H4 (cell line): ENCODE measurements at regions not wholly inside any gene's neighbourhood (a gene's known extent, or its start where the extent isn't known, plus 50 kb on each side); places are given as distances from the start of the nearest gene placed in this dataset.
"Not testable (repeated sequence)": the region's sequence is repeated elsewhere in the genome, so short reads cannot be mapped to it uniquely, and the experiment has no call there.

Experiments used
- DNase-seq: peaks from one replicate; pipeline ENCODE4 v3.0.0-alpha.2; 2015; ENCODE audit warnings: low spot score

DNA sequence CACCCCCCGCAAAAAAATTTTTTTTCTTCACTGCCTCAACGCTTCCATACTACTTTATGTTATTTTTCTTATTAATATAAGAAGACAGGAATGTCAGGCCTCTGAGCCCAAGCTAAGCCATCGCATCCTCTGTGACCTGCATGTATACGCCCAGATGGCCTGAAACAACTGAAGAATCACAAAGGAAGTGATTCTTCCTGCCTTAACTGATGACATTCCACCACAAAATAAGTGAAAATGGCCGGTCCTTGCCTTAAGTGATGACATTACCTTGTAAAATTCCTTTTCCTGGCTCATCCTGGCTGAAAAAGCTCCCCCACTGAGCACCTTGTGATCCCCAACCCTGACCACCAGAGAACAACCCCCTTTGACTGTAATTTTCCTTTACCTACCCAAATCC is 258.7 kb upstream of the KCND2 start:
- not testable (repeated sequence) for DNase-seq

DNA sequence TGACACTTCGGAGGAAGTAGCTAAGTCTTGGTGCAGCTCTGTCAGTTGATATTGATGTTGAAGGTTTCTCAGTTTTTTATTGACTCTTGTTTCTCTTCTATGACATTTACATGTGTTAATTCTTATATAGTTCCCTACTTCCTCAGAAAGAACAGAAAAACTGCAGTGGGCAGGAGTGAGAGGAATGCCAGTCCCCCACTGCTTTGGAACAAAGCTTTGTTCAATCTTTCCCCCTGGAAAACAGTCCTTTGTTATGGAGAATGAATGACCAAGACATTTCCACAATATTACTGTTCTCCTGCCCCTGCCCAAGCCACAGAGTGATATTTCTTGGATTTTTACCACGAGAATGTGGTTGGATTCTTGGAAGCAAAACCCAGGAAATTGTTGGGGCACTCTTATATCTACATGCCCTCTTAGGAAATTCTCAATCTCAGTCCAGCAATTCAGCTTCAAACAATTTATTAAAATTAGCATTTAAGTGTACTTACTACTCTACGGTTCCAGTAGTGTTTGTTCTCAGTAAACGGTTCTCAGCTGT is 258.0 kb upstream of the KCND2 start:
- no peak for DNase-seq

DNA sequence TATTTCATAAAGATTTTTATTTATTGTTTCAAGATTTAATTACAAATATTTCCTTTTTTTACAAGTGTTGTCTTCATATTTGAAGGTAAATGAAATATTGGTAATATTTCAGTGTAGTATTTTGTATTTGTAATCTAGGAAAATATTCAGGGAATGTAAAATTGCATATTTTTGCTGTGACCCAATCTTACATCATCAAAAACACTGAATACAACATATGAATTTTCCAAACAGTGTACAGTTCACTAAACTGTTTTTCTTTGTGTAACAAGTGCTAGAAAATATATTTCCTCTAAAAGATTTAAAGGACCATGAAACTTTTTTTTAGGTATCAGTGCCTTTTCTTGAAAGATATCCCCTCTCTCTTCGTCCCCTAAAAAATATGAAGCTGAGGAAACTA is 251.9 kb upstream of the KCND2 start:
- no peak for DNase-seq

DNA sequence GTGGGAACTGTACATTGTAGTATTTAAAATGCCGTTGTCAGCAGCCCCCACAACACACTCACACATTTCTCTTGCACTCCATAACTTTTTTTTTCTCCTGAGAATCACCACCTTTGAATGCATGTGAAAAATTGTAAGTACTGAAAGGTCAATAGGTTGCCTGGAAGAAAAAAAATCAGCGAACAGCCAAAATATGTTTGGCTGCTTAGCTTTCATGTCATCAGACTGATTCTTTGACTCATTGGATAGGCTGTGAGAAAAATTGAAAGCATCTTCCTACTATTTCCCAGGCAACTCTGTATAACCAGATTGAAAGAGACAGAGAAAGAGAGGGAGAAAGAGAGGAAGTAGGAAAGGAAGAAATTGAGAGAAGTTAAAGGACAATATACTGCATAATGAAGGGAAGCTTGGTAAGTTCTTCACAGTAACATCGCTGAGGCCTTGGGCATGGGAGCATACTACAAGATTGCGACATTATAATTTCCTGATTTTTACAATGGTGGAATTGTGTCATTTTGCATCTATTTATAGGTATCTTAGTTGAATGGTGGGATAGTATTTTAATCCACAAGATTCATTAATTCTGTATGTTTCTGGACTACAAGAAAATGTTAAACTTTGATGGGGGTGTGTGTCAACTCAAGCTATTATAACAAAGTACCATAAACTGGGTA is 249.3 kb upstream of the KCND2 start:
- DNase-seq = no peak

DNA sequence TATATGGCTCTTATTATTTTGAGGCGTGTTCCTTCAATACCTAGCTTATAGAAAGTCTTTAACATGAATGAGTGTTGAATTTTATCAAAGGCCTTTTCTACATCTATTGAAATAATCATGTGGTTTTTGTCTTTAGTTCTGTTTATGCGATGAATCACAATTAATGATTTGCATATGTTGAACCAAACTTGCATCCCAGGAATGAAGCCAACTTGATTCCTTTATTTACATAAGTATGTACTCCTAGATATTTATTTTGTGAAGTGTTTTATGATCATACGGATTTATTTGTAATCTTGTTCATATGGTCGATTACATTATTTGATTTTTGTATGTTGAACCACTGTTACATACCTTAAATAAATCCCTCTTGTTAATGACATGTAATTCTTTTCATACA is 244.3 kb upstream of the KCND2 start:
- no peak for DNase-seq

DNA sequence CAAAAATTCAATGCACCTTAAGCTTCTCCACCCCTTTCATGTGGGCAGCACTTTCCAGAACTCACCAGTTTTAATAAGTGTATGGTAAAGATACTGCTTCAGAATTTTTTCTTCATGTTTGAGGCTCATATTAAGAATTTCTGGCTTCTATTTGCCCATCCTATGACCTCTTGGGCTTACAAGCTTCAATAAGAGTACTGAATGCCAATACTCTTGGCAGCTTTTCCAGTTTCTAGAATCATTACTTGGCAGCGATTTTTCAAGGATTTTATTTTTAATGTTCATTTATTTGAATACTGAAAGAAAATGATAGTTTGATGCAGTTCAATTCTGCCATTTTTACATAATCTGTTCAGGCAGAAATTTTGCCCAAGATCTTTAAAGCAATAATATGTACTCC is 242.1 kb upstream of the KCND2 start:
- DNase-seq = no peak

DNA sequence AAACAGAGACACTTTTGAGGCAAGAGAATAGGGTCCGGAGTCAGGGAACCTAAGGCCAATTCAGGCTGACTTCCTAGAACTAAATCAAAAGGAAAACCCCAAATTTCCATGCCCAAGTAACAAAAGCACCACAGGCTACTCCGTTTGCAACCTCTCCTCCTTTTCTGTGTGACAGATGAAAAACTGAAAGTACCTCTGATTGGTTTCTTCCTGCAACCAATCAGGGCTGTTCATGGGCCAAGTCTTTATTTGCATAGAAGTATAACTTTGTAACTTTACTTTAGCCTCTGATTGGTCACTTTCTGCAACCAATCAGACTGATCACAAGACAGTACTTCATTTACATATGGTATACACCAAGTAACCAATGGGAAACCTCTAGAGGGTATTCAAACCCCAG is 239.9 kb upstream of the KCND2 start:
- peak; percentile 94 for DNase-seq

DNA sequence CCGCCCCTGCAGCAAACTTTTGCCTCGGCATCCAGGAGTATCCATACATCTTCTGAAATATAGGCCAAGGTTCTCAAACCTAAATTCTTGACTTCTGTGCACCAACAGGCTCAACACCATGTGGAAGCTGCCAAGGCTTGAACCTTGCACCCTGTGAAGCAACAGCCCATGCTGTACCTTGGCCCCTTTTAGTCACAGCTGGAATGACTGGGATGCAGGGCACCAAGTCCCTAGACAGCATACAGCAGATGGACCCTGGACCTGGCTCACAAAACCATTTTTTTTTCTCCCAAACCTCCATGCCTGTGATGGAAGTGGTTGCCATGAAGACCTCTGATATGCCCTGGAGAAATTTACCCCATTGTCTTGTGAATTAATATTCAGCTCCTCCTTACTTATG is 233.8 kb upstream of the KCND2 start:
- no peak for DNase-seq

DNA sequence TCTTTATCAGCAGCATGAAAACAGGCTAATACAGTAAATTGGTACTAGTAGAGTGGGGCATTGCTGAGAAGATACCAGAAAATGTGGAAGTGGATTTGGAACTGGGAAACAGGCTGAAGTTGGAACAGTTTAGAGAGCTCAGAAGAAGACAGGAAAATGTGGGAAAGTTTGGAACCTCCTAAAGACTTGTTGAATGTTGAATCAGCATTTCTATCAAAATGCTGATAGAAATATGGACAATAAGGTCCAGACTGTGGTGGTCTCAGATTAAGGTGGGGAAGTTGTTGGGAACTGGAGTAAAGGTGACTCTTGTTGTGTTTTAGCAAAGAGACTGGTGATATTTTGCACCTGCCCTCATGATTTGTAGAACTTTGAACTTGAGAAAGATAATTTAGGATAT is 231.2 kb upstream of the KCND2 start:
- DNase-seq = no peak

DNA sequence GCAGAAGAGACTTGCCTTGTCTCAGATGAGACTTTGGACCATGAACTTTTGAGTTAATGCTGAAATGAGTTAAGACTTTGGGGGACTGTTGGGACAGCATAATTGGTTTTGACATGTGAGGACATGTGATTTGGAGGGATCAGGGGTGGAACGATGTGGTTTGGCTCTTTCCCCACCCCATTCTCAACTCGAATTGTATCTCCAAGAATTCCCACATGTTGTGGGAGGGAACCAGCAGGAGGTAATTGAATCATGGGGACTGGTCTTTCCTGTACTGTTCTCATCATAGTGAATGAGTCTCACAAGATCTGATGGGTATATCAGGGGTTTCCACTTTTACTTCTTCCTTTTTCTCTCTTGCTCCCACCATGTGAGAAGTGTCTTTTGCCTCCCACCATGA is 229.7 kb upstream of the KCND2 start:
- DNase-seq = no peak

DNA sequence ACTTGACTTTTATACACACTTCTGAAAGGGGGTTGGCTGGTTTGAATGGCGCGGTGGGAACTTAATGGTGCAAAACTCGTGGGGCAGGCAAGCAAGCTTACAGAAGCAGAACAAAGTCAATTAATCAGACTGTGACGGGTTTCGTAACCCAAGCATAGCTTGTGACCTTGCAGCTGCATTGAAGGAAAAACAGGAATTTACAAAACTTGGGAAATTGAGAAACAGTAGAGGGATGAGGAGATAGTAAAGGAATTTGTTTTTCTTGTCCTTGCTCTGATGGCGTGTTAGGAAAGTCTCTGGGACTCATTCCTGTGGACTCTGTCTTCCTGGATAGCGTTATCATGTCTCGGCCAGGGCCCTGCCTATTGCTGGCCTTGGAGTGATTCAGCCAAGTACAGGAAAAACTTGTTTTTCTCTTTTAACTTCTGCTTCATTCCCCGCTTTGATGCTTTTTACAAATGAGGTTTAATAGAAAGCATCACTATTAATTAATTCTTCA is 220.0 kb upstream of the KCND2 start:
- peak; percentile 86 for DNase-seq

DNA sequence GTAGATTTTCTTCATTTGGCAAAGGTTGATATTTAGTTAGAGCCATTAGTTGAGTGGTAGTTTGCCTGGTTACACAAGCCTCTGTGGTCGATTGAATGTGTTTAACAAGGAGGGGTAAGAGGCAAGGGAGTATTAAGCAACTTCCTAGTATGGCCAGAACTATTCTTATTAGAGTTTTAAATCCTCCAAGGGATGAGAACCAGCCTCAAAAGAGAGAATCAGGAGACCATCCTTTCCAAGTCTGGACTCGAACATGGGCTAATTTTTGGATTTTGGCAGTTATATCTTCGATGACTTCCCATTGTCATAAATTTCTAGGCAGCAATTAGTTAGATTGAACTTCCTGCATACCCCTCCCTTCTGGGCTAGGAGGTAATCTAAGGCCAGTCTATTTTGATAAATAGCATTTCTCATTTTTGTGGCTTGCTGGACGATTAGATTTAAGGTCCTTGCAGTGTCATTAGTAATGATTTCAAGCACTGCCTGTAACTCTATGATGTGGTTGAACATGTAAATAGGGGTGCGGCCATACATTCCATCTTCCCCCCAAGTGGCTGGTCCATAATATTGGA is 219.5 kb upstream of the KCND2 start:
- DNase-seq = peak; percentile 65

DNA sequence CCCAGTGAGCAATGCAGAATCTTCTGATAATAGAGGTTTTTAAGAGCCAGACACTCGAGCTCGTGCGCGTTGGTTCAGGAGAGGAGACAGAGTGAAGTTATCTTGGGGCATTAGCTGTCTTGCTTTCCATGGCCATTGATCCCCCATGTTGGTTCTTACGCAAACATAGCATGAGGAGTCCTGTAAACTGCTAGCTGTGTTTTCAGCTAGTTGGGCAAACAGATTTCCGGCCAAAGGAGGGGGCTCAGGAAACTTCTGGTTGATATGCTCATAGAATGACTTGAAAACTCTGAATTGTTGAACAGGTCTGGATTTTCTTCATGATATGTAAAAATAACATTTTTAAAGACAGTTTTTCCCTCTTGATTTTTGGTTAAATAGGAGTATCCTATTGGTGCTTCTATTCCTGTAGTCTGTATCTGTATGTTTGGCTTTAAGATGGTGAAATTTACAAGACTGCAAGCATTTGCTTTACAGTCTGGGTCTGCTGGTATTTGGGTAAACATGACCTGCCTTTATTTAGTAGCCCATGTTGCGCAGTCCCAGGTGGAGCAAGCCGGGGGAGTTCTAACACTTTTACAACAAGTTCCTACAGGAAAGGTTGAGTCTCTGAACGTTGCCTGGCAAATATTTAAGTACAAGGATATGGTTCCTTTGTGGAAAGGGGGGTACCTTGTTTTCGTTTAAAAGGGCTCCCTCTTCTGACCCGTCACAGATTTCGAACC is 218.4 kb upstream of the KCND2 start:
- DNase-seq = no peak

DNA sequence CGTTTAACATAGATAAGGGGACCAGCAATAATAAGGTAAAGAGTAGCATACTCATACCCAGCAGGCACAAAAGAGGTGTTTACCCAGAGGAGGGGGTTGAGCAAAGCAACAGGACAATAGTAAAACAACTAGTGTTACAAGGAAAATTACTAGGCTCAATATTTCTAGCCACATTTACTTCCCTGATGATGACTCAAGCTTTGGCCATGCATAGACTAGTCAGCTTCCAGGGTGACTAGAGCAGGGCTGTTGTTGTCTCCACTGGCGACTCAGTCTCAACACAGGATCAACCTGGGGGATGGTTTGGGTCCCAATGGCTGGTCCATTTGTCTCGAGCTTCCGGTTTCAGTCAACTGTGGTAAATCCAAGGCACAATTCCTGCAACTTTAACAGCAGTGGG is 217.7 kb upstream of the KCND2 start:
- peak; percentile 52 for DNase-seq

DNA sequence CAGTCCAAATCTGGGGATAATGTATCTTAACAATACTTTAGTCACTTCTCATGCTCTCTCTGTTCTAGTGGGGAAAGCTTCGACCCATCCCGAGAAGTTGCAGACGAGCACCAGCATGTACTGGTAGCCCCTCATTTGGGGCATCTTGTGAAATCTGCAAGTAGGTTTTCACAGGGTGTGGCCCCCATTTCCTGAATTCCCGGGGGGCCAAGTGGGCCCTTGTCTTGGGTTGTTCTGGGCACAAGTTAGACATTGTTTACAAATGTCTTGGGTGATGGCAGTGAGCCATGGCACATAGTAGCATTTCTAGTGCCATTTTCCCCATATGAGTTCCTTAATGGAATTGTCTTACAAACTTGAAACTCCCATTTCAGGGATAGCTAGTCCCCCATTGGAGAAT is 216.7 kb upstream of the KCND2 start:
- no peak for DNase-seq

DNA sequence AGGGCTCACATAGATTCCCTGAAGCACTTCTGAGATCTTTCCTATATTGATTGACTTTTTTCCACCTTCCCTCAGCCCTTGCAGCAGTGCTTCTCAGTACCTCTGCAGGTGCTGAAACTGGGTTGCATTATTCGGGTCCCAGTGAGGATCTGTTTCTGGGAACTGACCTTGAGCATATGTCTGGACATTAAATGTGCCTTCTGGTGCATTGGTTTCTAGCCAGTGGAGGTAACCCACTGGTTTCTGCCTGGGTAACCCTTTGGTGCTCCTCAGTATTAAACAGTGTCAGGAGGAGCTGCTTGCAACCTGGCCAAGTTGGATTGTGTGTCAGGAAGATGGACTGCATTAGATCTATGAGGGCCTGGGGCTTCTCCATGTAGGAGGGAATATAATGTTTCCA is 213.3 kb upstream of the KCND2 start:
- DNase-seq = no peak

DNA sequence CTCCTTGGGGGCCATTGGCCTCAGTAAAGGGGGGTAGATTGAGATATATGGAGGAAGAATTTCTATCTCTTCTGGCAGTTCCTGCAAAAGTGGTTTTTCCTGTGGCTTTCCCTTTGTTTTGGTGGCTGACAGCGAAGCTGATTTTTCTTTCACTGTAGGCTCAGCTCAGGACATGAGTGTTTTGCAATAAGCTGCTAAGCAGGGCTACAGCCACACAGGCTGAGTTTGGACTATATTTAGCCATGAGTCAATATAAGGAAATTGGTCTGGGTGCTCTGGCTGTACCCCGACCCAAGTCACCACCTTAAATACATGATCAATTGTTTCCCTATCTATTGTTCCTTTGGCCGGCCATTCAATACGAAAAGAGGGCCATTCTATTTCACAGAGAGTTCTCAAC is 212.7 kb upstream of the KCND2 start:
- no peak for DNase-seq

DNA sequence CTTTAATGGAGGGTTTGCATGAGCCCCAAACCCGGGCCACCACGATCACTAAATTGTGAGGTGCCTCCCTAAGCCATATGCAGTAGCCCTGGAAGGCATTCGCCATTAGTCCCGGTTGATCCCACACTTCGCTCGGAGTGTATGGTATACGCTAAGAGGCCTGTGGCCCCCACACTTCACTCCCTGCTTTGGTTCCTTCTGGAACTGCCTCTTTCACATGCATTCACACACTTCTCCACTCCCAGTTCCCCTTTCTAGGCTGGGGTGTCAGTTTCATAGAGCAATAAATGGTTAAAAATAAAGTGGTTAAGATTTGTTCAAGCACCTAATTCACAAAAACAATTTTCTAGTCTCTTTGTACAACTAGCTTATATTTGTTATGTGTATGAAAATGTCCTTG is 212.1 kb upstream of the KCND2 start:
- no peak for DNase-seq

DNA sequence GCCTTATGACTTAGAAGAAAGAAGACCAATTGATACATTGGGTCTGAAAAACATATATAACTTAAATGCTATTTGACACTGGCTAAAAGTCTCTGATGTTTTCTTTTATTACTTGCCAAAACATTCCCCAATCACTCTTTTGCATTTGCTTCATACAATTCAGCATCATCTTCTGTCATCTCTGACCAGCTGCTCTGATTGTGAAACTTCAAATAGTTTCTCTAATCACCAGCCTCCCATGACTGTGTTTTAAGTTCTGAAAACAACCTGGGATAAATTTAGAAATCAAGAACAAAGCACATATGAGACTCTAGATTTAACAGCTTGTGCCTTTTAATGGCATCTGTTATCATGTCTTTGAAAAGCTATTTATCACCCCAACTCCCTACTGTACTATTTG is 208.4 kb upstream of the KCND2 start:
- DNase-seq = no peak

DNA sequence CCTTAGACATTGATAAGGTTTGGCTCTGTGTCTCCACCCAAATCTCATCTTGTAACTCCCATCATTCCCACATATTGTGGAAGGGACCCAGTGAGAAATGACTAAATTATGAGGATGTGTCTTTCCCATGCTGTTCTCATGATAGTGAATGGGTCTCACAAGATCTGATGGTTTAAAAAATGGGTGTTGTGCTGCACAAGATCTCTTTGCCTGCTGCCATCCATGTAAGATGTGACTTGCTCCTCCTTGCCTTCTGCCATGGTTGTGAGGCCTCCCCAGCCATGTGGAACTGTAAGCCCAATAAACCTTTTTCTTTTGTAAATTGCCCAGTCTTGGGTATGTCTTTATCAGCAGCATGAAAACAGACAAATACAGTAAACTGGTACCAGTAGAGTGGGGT is 206.1 kb upstream of the KCND2 start:
- DNase-seq = not testable (repeated sequence)

DNA sequence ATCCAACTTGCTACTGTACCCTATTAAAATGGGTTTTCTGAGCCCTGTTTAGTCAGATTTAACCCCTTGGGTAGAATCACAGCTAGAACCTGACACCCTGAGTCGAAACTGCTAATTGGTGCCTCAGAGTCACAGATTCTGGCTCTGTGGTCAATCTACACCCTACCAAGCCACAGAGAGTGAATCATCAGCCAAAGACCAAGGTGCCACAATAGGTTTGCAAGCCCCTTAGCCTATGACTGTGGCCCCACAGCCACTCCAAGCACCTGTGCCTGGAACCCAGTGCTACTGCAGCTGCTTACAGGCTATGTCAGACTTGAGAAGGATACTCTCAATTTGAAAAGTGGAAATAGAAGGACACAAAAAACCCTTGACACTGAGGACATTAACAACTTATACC is 202.8 kb upstream of the KCND2 start:
- DNase-seq = no peak

DNA sequence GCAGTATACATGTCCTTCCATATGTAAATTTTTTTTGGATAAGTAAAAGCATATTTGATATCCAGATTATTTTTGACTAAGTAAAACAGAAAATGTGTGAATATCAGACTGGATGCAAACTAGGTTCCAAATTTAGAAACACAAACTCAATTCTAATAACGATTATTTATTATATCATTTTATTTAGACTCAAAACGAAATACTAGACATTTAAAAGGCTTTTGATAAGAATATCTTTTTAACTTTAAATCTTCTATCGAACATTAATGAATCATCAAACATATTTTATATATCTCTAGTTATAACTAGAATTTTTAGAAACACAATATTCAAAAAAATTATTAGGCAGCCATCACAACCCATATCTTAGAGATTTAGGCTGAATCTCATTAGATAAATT is 195.2 kb upstream of the KCND2 start:
- DNase-seq = no peak

DNA sequence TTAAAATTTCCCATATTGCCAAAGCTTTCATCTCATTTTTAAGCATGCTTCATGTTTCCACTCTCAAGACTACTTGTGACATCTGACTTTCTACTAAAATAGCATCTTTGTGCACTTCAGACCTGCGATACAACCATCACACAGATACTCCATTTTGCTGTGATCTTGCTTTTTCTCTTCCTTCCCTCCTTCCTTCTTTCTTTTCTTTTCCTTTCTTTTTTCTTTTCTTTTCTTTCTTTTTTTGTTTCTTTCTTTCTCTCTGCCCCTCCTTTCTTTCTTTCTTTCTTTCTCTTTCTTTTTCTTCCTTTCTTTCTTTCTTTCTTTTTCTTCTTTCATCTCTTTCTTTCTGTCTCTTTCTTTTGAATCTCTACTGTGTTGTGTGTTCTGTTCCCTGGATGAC is 194.0 kb upstream of the KCND2 start:
- DNase-seq = no peak
